ENCODE measurements at regions not wholly inside any gene's neighbourhood (a gene's known extent, or its start where the extent isn't known, plus 50 kb on each side); places are given as distances from the start of the nearest gene placed in this dataset.

DNA sequence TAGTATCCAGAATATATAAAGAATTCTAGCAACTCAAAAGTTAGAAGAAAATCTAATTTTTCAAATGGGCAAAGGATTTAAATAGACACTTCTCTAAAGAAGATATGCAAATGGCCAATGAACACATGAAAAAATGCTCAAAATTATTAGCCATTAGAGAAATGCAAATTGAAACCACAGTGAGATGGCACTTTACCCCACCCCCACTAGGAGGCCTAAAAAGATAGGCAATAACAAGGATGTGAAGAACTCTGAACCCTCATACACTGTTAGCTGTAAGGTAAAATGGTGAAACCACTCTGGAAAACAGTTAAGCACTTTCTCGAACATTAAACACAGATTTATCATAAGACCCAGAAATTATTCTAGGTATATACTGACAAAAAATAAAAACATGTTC lies 71.4 kb upstream of the IRX6 start:
- Histone ChIP-seq H3K4me1 (no peaks in the 10 kb centered on the region), H3K36me3 (ENCODE audit: low read depth, missing control alignments) (no peaks in the 10 kb centered on the region), H3K9me3 (no peaks in the 10 kb centered on the region), H3K27me3 (no peaks in the 10 kb centered on the region), H3K27ac (no peak overlapping the region), H3K4me3 (no peak overlapping the region)
- WGBS, 2 donors = 95 to 97% methylated on average over 1 of the region's 1 CpG
- no peak for DNase-seq
- intact Hi-C loops (cut with DNase I; ENCODE audit: low total_unique reads) = no loop called here
- TF ChIP-seq POLR2A (IDR thresholded peaks at IDR 0.05) = no peak
- TF ChIP-seq, protein P1, sequence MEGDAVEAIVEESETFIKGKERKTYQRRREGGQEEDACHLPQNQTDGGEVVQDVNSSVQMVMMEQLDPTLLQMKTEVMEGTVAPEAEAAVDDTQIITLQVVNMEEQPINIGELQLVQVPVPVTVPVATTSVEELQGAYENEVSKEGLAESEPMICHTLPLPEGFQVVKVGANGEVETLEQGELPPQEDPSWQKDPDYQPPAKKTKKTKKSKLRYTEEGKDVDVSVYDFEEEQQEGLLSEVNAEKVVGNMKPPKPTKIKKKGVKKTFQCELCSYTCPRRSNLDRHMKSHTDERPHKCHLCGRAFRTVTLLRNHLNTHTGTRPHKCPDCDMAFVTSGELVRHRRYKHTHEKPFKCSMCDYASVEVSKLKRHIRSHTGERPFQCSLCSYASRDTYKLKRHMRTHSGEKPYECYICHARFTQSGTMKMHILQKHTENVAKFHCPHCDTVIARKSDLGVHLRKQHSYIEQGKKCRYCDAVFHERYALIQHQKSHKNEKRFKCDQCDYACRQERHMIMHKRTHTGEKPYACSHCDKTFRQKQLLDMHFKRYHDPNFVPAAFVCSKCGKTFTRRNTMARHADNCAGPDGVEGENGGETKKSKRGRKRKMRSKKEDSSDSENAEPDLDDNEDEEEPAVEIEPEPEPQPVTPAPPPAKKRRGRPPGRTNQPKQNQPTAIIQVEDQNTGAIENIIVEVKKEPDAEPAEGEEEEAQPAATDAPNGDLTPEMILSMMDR (IDR thresholded peaks at IDR 0.05) = no peak

DNA sequence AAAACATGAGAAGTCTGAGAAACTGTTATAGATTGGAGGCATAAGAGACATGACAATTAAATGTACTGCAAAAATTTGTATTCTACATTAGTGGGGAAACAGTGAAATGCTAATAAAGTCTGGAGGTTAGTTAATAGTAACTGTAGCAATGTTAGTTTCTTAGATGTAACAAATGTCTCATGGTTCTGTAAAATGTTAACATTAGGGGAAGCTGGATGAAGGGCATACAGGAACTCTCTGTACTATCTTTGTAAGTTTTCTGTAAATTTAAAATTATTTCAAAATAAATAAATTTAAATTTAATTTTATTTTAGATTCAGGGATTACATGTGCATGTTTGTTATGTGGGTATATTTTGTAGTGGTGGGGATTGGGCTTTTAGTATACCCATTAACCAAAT lies 70.0 kb upstream of the IRX6 start:
- TF ChIP-seq POLR2A (IDR thresholded peaks at IDR 0.05) = no peak
- TF ChIP-seq, protein P1 (IDR thresholded peaks at IDR 0.05) = no peak
- H3K36me3 ChIP-seq (ENCODE audit: low read depth, missing control alignments) = no peaks in the 10 kb centered on the region
- no peaks in the 10 kb centered on the region for H3K4me1 ChIP-seq
- intact Hi-C loops (cut with DNase I; ENCODE audit: low total_unique reads) = no loop called here
- no peak for DNase-seq
- H3K4me3 ChIP-seq = no peak overlapping the region
- no peaks in the 10 kb centered on the region for H3K27me3 ChIP-seq
- H3K9me3 ChIP-seq = no peaks in the 10 kb centered on the region
- H3K27ac ChIP-seq = no peak overlapping the region

DNA sequence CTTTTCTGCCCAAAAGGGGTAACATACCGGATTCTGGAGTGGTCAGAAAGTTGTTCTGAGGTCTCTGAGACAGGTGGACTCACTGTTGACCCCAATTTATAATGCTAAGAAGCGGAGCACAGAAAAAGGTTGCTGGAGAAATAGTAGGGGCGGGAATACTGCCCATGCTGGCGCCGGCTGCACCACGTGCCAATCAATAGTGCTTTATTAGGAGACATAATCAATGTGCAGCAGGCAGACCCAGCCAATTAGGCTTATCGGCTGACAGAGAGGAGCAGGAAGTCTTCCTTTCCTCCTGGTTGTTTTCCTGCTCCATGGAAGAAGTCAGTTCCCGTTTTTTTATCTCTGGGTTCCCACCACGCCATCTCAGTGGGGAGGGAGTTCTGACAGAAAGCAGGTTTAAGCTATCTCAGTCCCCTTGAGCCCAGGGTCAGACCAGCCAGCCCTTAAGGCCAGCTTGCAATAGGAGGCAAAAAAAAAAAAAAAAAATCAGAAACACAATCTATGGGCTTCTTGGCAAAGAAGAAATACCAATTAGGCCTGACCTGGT lies 68.2 kb upstream of the IRX6 start:
- Histone ChIP-seq H3K4me3 (no peak overlapping the region), H3K27ac (no peak overlapping the region), H3K27me3 (no peaks in the 10 kb centered on the region), H3K36me3 (ENCODE audit: low read depth, missing control alignments) (no peaks in the 10 kb centered on the region), H3K4me1 (no peaks in the 10 kb centered on the region), H3K9me3 (no peaks in the 10 kb centered on the region)
- intact Hi-C loops (cut with DNase I; ENCODE audit: low total_unique reads) = no loop called here
- no peak for TF ChIP-seq POLR2A (IDR thresholded peaks at IDR 0.05)
- TF ChIP-seq, protein P1 (IDR thresholded peaks at IDR 0.05) = no peak
- DNase-seq = no peak
- WGBS, 2 donors = 27 to 38% methylated on average over 9 of the region's 9 CpGs

DNA sequence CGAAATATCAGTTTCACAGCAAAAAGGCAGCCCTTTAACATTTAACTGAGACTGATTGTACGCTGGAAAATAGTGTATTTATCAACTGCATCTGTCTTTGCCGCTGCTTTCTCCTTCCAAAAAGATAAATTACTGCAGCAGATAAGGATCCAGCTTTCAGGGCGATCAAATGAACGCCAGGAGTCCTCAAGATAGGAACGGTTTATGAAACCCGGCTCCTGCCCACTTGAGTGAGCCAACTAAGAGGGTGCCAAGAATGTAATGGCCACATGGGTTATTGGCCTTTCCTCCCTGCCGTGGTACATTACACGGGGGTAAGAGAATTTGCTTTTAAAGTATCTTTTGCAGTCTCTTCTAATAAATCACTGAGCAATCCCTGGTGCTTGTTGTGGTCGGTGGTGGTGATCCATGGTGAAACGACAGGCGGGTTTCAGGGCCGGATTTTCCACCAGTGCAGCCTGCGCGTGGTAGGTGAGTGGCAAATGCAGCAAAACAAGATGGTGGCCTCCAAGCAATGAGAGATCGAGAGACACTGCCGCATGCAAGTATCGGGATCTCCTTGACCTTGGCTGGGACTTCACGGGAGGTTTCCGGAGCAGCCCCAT lies 67.5 kb upstream of the IRX6 start:
- Histone ChIP-seq H3K27me3 (no peaks in the 10 kb centered on the region), H3K36me3 (ENCODE audit: low read depth, missing control alignments) (no peaks in the 10 kb centered on the region), H3K4me1 (no peaks in the 10 kb centered on the region), H3K27ac (no peak overlapping the region), H3K9me3 (no peaks in the 10 kb centered on the region), H3K4me3 (no peak overlapping the region)
- DNase-seq = no peak
- WGBS, 2 donors = 26 to 28% methylated on average over 20 of the region's 20 CpGs
- intact Hi-C loops (cut with DNase I; ENCODE audit: low total_unique reads) = no loop called here
- TF ChIP-seq POLR2A (IDR thresholded peaks at IDR 0.05) = no peak
- TF ChIP-seq, protein P1 (IDR thresholded peaks at IDR 0.05) = no peak

DNA sequence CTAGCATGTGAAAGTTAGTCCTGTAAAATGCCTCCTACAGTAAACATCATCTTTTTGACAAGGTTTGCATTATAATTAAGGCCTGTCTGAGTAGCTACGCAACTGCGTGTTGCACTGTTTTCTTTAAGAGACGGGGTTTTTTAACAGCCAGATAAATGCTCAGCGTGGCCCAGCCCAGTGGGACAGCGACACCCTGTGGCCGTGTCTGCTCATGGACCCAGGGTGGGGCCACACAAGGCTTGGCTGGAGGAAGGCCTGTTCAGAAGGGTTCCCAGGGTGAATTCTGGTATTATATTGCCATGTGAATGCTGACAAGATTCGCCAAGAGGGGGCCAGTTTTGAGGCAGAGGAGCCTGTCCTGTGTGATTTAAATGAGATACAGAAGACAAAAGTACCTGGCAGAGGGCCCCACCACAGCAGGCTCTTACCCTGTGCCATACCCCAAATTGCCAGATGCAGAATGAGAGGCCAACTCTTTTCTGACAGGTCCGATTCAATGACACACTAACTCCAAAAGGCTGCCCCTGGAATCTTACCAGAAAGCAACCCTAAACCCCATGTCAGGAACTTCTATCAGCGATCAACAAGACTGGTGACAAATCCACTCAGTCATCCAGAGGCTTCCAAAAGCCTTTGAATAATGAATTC lies 65.9 kb upstream of the IRX6 start:
- no peaks in the 10 kb centered on the region for H3K36me3 ChIP-seq (ENCODE audit: low read depth, missing control alignments)
- H3K4me3 ChIP-seq = no peak overlapping the region
- no peak for TF ChIP-seq POLR2A (IDR thresholded peaks at IDR 0.05)
- TF ChIP-seq, protein P1 (IDR thresholded peaks at IDR 0.05) = peak; percentile 37 to 55 (median 55)
- WGBS, 2 donors = 32 to 33% methylated on average over 9 of the region's 9 CpGs
- intact Hi-C loops (cut with DNase I; ENCODE audit: low total_unique reads) = no loop called here
- H3K27me3 ChIP-seq = no peaks in the 10 kb centered on the region
- no peak overlapping the region for H3K27ac ChIP-seq
- DNase-seq = peak; percentile 71
- no peaks in the 10 kb centered on the region for H3K9me3 ChIP-seq
- H3K4me1 ChIP-seq = no peaks in the 10 kb centered on the region

All from testis (tissue), 2 donors.